ENCODE measurements at regions not wholly inside any gene's neighbourhood (a gene's known extent, or its start where the extent isn't known, plus 50 kb on each side); places are given as distances from the start of the nearest gene placed in this dataset.

- no peak for DNase-seq (ENCODE audit: low read depth, low spot score)
Measured at GRCh38 chr3:68467465-68467864, 464.9 kb downstream of the TAFA4 start.

DNA sequence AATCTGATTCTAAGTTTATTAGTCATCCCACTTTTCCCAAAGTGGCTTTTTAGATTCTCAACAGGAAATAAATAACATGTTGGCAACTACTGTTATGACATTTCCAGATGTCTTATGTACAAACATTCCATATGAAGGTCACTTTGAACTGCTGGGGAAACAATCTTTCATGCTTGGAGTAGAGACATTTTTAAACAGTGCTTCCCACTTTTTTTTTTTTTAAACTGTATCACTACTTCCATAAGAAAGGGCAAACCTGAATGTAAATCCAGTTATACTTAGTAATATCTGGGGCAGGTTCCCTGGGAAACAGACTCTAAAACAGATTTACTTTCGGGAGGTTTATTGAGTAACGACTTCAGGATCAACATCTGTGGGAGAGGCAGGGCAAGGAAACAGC, 473.8 kb downstream of the TAFA4 start:
- no peak for DNase-seq (ENCODE audit: low read depth, low spot score)

DNA sequence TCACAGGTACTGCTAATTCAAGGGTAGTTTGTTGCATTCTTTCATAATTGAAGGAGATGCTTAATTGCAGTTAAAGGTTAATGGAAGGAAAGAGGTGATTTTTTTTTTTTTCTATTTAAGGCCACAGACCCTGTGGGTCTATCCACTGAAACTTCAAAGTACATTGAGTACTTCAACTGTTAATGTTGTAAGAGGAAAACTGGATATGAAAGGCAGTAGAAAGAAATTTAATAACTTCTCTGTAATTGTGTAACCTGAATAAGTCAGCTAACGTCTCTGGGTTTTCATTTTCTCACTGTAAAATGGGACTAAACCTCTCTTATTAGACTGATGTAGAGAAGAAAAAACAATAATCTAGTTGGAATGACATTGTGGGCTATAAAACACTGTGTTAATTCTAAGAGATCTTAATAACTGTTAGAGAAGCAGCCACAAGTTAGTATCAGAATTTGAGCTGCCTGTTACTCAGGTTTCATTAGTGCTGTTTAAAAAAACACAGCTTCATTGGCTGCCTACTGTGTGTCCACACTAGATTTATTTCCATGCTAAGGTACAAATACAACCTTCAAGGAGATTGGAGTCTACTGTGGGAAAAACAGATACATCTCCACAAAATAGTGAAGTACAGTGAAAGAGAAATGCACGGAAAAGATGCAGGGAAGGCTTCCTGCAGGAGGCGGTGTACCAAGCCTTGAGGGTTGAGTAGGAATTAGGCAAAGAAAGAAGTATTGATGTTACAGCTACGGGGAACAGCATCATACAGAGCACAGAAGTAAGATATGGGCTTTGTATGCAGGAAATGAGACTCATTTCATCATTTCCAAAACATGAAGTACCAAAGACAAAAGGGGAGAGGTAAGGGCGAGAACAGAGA, 483.6 kb downstream of the TAFA4 start:
- DNase-seq (ENCODE audit: low read depth, low spot score): no peak

GRCh38 chr3:68447885-68448284, 484.5 kb downstream of the TAFA4 start:
- no peak for DNase-seq (ENCODE audit: low read depth, low spot score)

- DNase-seq (ENCODE audit: low read depth, low spot score): no peak
Measured at GRCh38 chr3:68441054-68441453, 491.3 kb downstream of the TAFA4 start.

GRCh38 chr3:68436619-68437401, 495.5 kb downstream of the TAFA4 start:
- DNase-seq (ENCODE audit: low read depth, low spot score): no peak

DNA sequence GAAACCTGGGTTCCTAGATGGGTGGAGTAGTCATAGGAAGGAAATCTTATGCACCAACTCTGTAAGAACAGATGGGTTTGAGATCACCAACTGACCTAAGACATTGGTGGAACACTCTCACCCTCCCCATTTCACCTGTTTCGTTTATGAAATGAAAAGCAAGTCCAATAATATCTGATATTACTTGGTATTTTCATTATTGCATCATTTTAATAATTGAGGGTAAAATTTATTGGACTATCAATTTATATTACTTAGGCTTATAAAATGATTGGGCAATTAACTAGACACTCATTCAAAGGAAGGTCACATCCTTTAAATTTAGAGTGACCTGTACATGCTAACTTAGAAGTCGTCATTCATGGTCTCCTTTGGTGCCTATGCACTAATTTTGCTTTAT, 503.9 kb downstream of the TAFA4 start:
- no peak for DNase-seq (ENCODE audit: low read depth, low spot score)

- no peak for DNase-seq (ENCODE audit: low read depth, low spot score)
Measured at GRCh38 chr3:68424796-68425460, 507.4 kb downstream of the TAFA4 start.

- DNase-seq (ENCODE audit: low read depth, low spot score): no peak
Measured at GRCh38 chr3:68408626-68409025, 523.7 kb downstream of the TAFA4 start.

DNA sequence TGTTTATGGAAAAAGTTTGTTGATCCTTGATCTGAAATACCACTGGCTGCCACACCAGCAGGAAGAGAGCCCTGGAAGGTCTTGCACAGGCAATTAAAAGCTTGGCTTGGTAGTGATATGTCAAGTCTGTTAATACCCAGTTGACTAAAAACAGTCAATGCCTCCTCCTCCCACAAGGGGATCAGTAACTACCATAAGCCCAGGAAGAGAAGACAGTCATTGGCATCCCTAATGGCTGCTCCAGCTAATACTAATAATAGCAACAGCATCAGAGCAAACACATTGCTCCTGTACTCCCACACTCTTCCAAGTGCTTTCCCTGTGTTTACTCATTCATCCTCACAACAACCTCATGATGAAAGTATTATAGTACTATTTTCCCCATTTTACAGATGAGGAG, 528.6 kb downstream of the TAFA4 start:
- no peak for DNase-seq (ENCODE audit: low read depth, low spot score)

- no peak for DNase-seq (ENCODE audit: low read depth, low spot score)
Measured at GRCh38 chr3:68402235-68402918, 530.0 kb downstream of the TAFA4 start.

- no peak for DNase-seq (ENCODE audit: low read depth, low spot score)
Measured at GRCh38 chr3:68378631-68379030, 553.7 kb downstream of the TAFA4 start.

- DNase-seq (ENCODE audit: low read depth, low spot score): no peak
Measured at GRCh38 chr3:68373727-68374126, 558.6 kb downstream of the TAFA4 start.

DNA sequence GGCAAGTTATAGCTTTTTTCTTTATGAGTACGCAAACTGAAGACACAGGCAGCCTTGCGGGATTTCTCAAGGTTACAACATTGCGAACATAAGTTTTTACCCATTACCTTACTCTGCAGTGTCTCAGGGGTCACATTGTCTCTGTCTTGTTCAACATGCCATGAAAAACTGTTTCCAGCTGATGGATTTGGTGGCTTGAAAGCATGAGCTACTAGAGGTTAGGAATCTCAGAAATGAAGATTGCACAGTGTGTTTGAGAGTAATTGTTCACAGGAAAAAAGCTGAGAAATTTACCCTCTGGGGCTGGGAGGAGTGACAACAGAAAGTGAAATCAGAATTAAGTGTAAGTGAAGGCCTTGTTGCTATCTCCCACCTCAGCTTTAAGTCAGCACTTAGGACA, 568.6 kb downstream of the TAFA4 start:
- no peak for DNase-seq (ENCODE audit: low read depth, low spot score)

GRCh38 chr3:68360492-68360891, 571.9 kb downstream of the TAFA4 start:
- DNase-seq (ENCODE audit: low read depth, low spot score): no peak

- no peak for DNase-seq (ENCODE audit: low read depth, low spot score)
Measured at GRCh38 chr3:68345781-68346180, 586.6 kb downstream of the TAFA4 start.

GRCh38 chr3:68342426-68342825, 589.9 kb downstream of the TAFA4 start:
- no peak for DNase-seq (ENCODE audit: low read depth, low spot score)

DNA sequence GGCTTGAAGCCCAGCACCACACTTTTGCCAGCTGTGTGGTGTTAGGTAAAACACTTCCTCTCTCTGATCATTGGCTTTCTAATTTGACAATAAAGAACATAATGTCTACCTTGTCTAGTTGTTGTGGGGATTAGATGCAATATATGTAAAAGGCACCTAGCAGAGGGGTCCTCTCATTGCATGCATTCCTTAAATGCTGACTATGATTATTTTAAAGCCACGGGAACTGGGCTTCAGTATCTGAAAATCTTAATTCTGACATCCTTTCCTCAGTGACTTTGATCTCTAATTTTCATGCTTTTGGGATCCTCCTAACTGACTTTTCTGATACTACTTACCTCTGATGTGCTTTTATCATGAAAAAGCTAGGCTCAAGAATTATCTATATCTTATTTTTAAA, 596.3 kb downstream of the TAFA4 start:
- DNase-seq (ENCODE audit: low read depth, low spot score): no peak

GRCh38 chr3:68334367-68334986, 597.9 kb downstream of the TAFA4 start:
- no peak for DNase-seq (ENCODE audit: low read depth, low spot score)

- no peak for DNase-seq (ENCODE audit: low read depth, low spot score)
Measured at GRCh38 chr3:68328049-68328448, 604.3 kb downstream of the TAFA4 start.

DNA sequence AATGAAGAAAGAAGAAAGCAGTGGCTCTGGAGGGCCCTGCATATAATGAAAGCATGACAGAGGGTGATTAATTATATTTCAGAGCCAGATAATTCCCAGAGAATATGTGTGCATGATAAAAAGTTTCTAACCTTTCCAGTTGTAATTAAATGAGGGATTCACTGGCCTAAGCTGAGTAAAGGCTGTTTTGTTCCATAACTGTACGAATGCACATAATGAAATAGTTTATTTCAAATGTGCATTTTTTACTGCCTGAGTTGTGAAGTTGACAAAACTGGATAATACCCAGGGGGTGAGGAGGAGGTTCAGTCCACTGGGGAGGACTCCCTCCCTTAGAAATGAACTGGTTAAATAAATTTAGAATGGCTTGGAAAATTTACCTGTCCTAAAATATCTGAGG, 616.4 kb downstream of the TAFA4 start:
- no peak for DNase-seq (ENCODE audit: low read depth, low spot score)
